IMR-90 (cell line): ENCODE measurements at regions not wholly inside any gene's neighbourhood (a gene's known extent, or its start where the extent isn't known, plus 50 kb on each side); places are given as distances from the start of the nearest gene placed in this dataset.

Experiments
- ATAC-seq: fragments of 200-7000 bp; cut with Tn5 transposase; 2 replicates; pipeline ENCODE4 v1.9.1; 2020; ENCODE audit warnings: low read depth, mild to moderate bottlenecking, moderate library complexity
- BruUV-seq: library from RNA; stranded (reverse); fragments of 400-500 nt; replicated peaks from 2 replicates; lab custom pipeline; 2021; lab: Mats Ljungman, UMichigan
- CTCF ChIA-PET: fragments of 300-600 bp; formaldehyde crosslinking; extraction: SDS; loops from one replicate; lab custom pipeline; 2021; ENCODE audit warnings: antibody characterized with exemption; lab: Yijun Ruan, JAX
- POLR2A ChIA-PET: fragments of 300-600 bp; sonication (Branson Sonifier 250); formaldehyde crosslinking; loops from one replicate; lab custom pipeline; 2022; ENCODE audit warnings: antibody characterized with exemption; ENCODE audit not compliant: unreplicated experiment; lab: Charles Lee
- DNase-seq: peaks from one replicate; pipeline ENCODE4 v3.0.0; 2013
- H2AFZ ChIP-seq: replicated peaks from 2 replicates; pipeline ENCODE3; 2013; ENCODE audit warnings: low read length, mild to moderate bottlenecking; ENCODE audit not compliant: poor library complexity
- H2AK5ac ChIP-seq: 2 replicates; pipeline ENCODE4 v1.6.1; 2013; ENCODE audit warnings: low read depth, low read length, inconsistent platforms
- H2AK9ac ChIP-seq: replicated peaks from 2 replicates; pipeline ENCODE3; 2013; ENCODE audit warnings: mild to moderate bottlenecking, low read depth, low read length, moderate library complexity; ENCODE audit not compliant: poor library complexity
- H2BK120ac ChIP-seq: 2 replicates; pipeline ENCODE4 v1.6.1; 2013; ENCODE audit warnings: low read depth, low read length, inconsistent platforms
- H2BK15ac ChIP-seq: 3 replicates; pipeline ENCODE4 v1.6.1; 2013; ENCODE audit warnings: low read depth, low read length, inconsistent platforms
- H2BK20ac ChIP-seq: 2 replicates; pipeline ENCODE4 v1.6.1; 2013; ENCODE audit warnings: low read depth, mild to moderate bottlenecking, inconsistent platforms, low read length, moderate library complexity
- H2BK5ac ChIP-seq: 2 replicates; pipeline ENCODE4 v1.6.1; 2013; ENCODE audit warnings: mild to moderate bottlenecking, low read depth, low read length, inconsistent platforms; ENCODE audit not compliant: poor library complexity, severe bottlenecking
- H3K14ac ChIP-seq: replicated peaks from 2 replicates; pipeline ENCODE4 v1.6.1; 2013; ENCODE audit warnings: low read depth, low read length, inconsistent platforms
- H3K18ac ChIP-seq: 2 replicates; pipeline ENCODE4 v1.6.1; 2013; ENCODE audit warnings: low read depth, low read length, control low read depth
- H3K23ac ChIP-seq: 2 replicates; pipeline ENCODE4 v1.6.1; 2013; ENCODE audit warnings: low read depth, low read length, inconsistent platforms
- H3K27ac ChIP-seq: 2 replicates; pipeline ENCODE4 v1.5.1; 2013; ENCODE audit warnings: mild to moderate bottlenecking, control low read depth, low read length; ENCODE audit not compliant: insufficient read depth
- H3K27me3 ChIP-seq: 2 replicates; pipeline ENCODE4 v1.6.1; 2013; ENCODE audit warnings: low read length; ENCODE audit not compliant: control insufficient read depth, insufficient read depth
- H3K36me3 ChIP-seq: 2 replicates; pipeline ENCODE4 v1.6.1; 2013; ENCODE audit warnings: low read length, mixed read lengths; ENCODE audit not compliant: control insufficient read depth, insufficient read depth
- H3K4ac ChIP-seq: 2 replicates; pipeline ENCODE4 v1.6.1; 2013; ENCODE audit warnings: low read depth, low read length, inconsistent platforms
- H3K4me1 ChIP-seq: 2 replicates; pipeline ENCODE4 v1.6.1; 2013; ENCODE audit warnings: low read length, mixed read lengths; ENCODE audit not compliant: control insufficient read depth, insufficient read depth
- H3K4me2 ChIP-seq: 2 replicates; pipeline ENCODE4 v1.6.1; 2013; ENCODE audit warnings: low read depth, mild to moderate bottlenecking, control low read depth, low read length, moderate library complexity
- H3K4me3 ChIP-seq: 2 replicates; pipeline ENCODE4 v1.5.1; 2013; ENCODE audit warnings: low read depth, mild to moderate bottlenecking, control low read depth, low read length, moderate library complexity; ENCODE audit not compliant: insufficient read depth
- H3K56ac ChIP-seq: 2 replicates; pipeline ENCODE4 v1.6.1; 2013; ENCODE audit warnings: low read length, inconsistent platforms; ENCODE audit not compliant: insufficient read depth; ENCODE audit errors: extremely low read depth
- H3K79me1 ChIP-seq, 2 experiments: 2 replicates each; pipeline ENCODE4 v1.6.1; 2013; ENCODE audit warnings: low read length in 2 of 2, inconsistent platforms in 1 of 2, low read depth in 1 of 2
- H3K9ac ChIP-seq: 2 replicates; pipeline ENCODE4 v1.6.1; 2013; ENCODE audit warnings: low read depth, low read length, control low read depth
- H3K9me1 ChIP-seq: 2 replicates; pipeline ENCODE4 v1.6.1; 2013; ENCODE audit warnings: low read length, inconsistent platforms; ENCODE audit not compliant: insufficient read depth
- H3K9me3 ChIP-seq: 2 replicates; pipeline ENCODE4 v1.6.1; 2013; ENCODE audit warnings: low read length; ENCODE audit not compliant: control insufficient read depth, insufficient read depth
- H4K20me1 ChIP-seq: 2 replicates; pipeline ENCODE4 v1.6.1; 2013; ENCODE audit warnings: low read length, inconsistent platforms; ENCODE audit not compliant: insufficient read depth
- H4K5ac ChIP-seq: 2 replicates; pipeline ENCODE4 v1.6.1; 2013; ENCODE audit warnings: mild to moderate bottlenecking, low read depth, low read length, control low read depth
- H4K8ac ChIP-seq, 2 experiments: 2 replicates each; pipeline ENCODE4 v1.6.1; 2013; ENCODE audit warnings: low read depth in 2 of 2, low read length in 2 of 2, control low read depth in 1 of 2, inconsistent platforms in 1 of 2
- H4K91ac ChIP-seq: 2 replicates; pipeline ENCODE4 v1.6.1; 2013; ENCODE audit warnings: low read depth, low read length, inconsistent platforms; ENCODE audit not compliant: insufficient read depth
- CHD1 ChIP-seq: IDR thresholded peaks from 2 replicates; pipeline ENCODE4 v1.6.1; 2012; ENCODE audit warnings: low read depth, low read length, improper control_type of control experiment
- CTCF ChIP-seq: conservative IDR thresholded peaks from 2 replicates; pipeline ENCODE4 v1.5.1; 2012; ENCODE audit warnings: mild to moderate bottlenecking, low read depth, low read length, improper control_type of control experiment
- ELK1 ChIP-seq: fragments of 150-350 bp; IDR thresholded peaks from 2 replicates; pipeline ENCODE4 v1.6.1; 2016; ENCODE audit warnings: low read depth, mild to moderate bottlenecking, low read length, moderate library complexity, borderline replicate concordance
- MAFK ChIP-seq: IDR thresholded peaks from 2 replicates; pipeline ENCODE4 v1.6.1; 2012; ENCODE audit warnings: low read depth, low read length, improper control_type of control experiment
- MAZ ChIP-seq: IDR thresholded peaks from 2 replicates; pipeline ENCODE4 v1.6.1; 2012; ENCODE audit warnings: low read depth, mild to moderate bottlenecking, low read length, improper control_type of control experiment, moderate library complexity, borderline replicate concordance
- POLR2A ChIP-seq: IDR thresholded peaks from 2 replicates; pipeline ENCODE4 v1.6.1; 2012; ENCODE audit warnings: mild to moderate bottlenecking, low read depth, low read length
- RAD21 ChIP-seq: IDR thresholded peaks from 2 replicates; pipeline ENCODE4 v1.6.1; 2012; ENCODE audit warnings: low read length, improper control_type of control experiment
- WGBS, 2 experiments: methylation state at CpG; one replicate each; pipeline versions ENCODE4 v1.1.5 to v1.1.7; 2013; ENCODE audit warnings: missing lambda C conversion rate in 2 of 2; ENCODE audit not compliant: insufficient read length in 1 of 2; ENCODE audit errors: extremely low coverage in 2 of 2; 5-methylcytosine and 5-hydroxymethylcytosine counted together
- dilution Hi-C: fragments of 300-500 bp; cut with HindIII; formaldehyde crosslinking; loops from one replicate; pipeline ENCODE4 v1.14.3; 2018; ENCODE audit warnings: low sequenced_read_pairs; ENCODE audit not compliant: unreplicated experiment
- in situ Hi-C: fragments of 300-500 bp; cut with MboI; formaldehyde crosslinking; loops from 3 replicates; pipeline ENCODE4 v1.14.3; 2019; ENCODE audit warnings: low sequenced_read_pairs, inconsistent platforms, mixed read lengths
- intact Hi-C: fragments of 100-400 bp; cut with micrococcal nuclease; formaldehyde crosslinking; loops from 2 replicates; pipeline ENCODE4 v1.10.0; 2022

DNA sequence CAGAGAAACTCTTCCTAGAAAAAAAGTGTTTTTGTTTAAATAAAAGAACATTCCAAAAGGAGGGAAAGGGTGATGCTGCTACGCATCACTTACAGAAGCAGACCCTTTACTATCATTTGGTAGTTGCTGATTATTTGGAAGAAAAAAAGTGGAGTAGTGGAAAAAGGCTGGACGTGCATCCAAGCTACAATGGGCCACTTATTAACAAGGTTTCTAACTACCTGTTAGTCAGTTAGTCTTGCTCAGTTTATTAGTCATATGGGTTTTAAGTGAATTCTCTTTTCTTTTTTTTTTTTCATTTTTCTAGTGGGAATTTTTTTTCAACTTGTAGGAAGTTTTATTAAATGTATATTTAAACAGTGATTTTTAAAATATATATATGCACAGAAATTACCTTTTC lies 866.0 kb downstream of the MCTP2 start:
- DNase-seq (no peak), ATAC-seq (no peak)
- Histone ChIP-seq H2BK5ac (no peak overlapping the region), H2BK120ac (no peak overlapping the region), H3K36me3 (no peaks in the 10 kb centered on the region), H4K8ac (no peak overlapping the region), H4K91ac (no peak overlapping the region), H3K4me3 (no peak overlapping the region), H2BK20ac (no peak overlapping the region), H3K18ac (no peak overlapping the region), H3K27ac (no peak overlapping the region), H4K20me1 (no peaks in the 10 kb centered on the region), H3K4me2 (no peak overlapping the region), H3K27me3 (no peaks in the 10 kb centered on the region), H3K4ac (no peak overlapping the region), H2BK15ac (no peak overlapping the region), H3K23ac (no peak overlapping the region), H3K14ac (no peak overlapping the region), H3K79me1 (no peaks in the 10 kb centered on the region), H3K9me3 (no peaks in the 10 kb centered on the region), H3K9ac (no peak overlapping the region), H4K5ac (no peak overlapping the region), H3K56ac (no peak overlapping the region), H2AK9ac (no peak overlapping the region), H2AK5ac (no peak overlapping the region), H3K9me1 (no peaks in the 10 kb centered on the region), H2AFZ (no peak overlapping the region), H3K4me1 (no peaks in the 10 kb centered on the region)
- ChIA-PET POLR2A (no interaction called here), CTCF (interaction anchor here (0.6 kb wide), 1 partner anchor 10 kb away, joined by 3 read pairs; no protein-coding TSS in a partner anchor)
- no peak for TF ChIP-seq ELK1
- no peak for TF ChIP-seq RAD21
- TF ChIP-seq POLR2A, result no peak
- TF ChIP-seq CTCF, result no peak
- no peak for TF ChIP-seq CHD1
- no peak for TF ChIP-seq MAZ
- TF ChIP-seq MAFK, result no peak
- in situ Hi-C loops (no loop called here), intact Hi-C loops (no loop called here), dilution Hi-C loops (no loop called here)
- no CpG with 5 or more reads among the region's 2 CpGs for WGBS, 2 experiments
- no TSS peak for BruUV-seq
